Stomach (tissue), 8 donors: ENCODE measurements at regions not wholly inside any gene's neighbourhood (a gene's known extent, or its start where the extent isn't known, plus 50 kb on each side); places are given as distances from the start of the nearest gene placed in this dataset.

Experiments
- DNase-seq, 2 donors: peaks; one replicate each; pipeline versions ENCODE4 v3.0.0 to v3.0.0-alpha.2; 2013 to 2019
- H3K27ac ChIP-seq, 5 donors: fragments of 200-600 bp in 4 of 5; sonication (generic) in 4 of 5; one replicate each; pipeline ENCODE4 v1.5.1; 2013 to 2019; ENCODE audit warnings: mild to moderate bottlenecking in 1 of 5, moderate library complexity in 1 of 5
- H3K27me3 ChIP-seq, 3 donors: fragments of 200-600 bp; sonication (generic); one replicate each; pipeline ENCODE4 v1.5.1; 2017 to 2019; ENCODE audit warnings: mixed run types in 1 of 3
- H3K36me3 ChIP-seq, 4 donors: fragments of 200-600 bp; sonication (generic); 1 replicate in 3 of 4; 2 replicates in 1 of 4; pipeline ENCODE4 v1.5.1; 2016 to 2019
- H3K4me1 ChIP-seq, 4 donors: fragments of 200-600 bp; sonication (generic); one replicate each; pipeline ENCODE4 v1.5.1; 2016 to 2019
- H3K4me3 ChIP-seq, 4 donors: fragments of 200-600 bp; sonication (generic) in 3 of 4; one replicate each; pipeline ENCODE4 v1.5.1; 2016 to 2019; ENCODE audit warnings: mild to moderate bottlenecking in 1 of 4
- H3K9me3 ChIP-seq, 4 donors: fragments of 200-600 bp; sonication (generic); one replicate each; pipeline ENCODE4 v1.5.1; 2016 to 2019
- EP300 ChIP-seq: sonication (generic); formaldehyde crosslinking; IDR thresholded peaks from one replicate; pipeline ENCODE4 v1.6.1; 2017; ENCODE audit warnings: antibody characterized with exemption
- POLR2A ChIP-seq, 4 donors: fragments of 450-650 bp; IDR thresholded peaks; one replicate each; pipeline ENCODE4 v1.6.1; 2016; ENCODE audit warnings: antibody characterized with exemption in 4 of 4, control low read depth in 2 of 4, mild to moderate bottlenecking in 1 of 4, moderate library complexity in 1 of 4
- POLR2AphosphoS5 ChIP-seq, 3 donors: sonication (generic); formaldehyde crosslinking; IDR thresholded peaks; one replicate each; pipeline ENCODE4 v1.6.1; 2016; ENCODE audit warnings: antibody characterized with exemption in 3 of 3
- WGBS, 5 donors: extraction: QIAGEN DNeasy Blood & Tissue Kit in 3 of 5; methylation state at CpG; one replicate each; pipeline versions ENCODE4 v1.1.5 to v1.1.7; 2013 to 2018; 5-methylcytosine and 5-hydroxymethylcytosine counted together
- intact Hi-C: fragments of 100-400 bp; cut with DNase I; formaldehyde crosslinking; loops from one replicate; pipeline ENCODE4 v1.15.1; 2023; ENCODE audit warnings: low total_unique reads
- TF ChIP-seq, protein P1 (sequence below), 7 experiments: fragments of 450-650 bp in 4 of 7; fragments of 200-600 bp in 3 of 7; sonication (generic) in 3 of 7; IDR thresholded peaks; one replicate each; pipeline ENCODE4 v1.5.1; 2016 to 2019; ENCODE audit warnings: antibody characterized with exemption in 7 of 7, control low read depth in 2 of 7, mild to moderate bottlenecking in 1 of 7
- donor health status: healthy with polysubstance abuse.
- donor health status: Bipolar disorder and iron deficiency.
- donor health status: healthy.

DNA sequence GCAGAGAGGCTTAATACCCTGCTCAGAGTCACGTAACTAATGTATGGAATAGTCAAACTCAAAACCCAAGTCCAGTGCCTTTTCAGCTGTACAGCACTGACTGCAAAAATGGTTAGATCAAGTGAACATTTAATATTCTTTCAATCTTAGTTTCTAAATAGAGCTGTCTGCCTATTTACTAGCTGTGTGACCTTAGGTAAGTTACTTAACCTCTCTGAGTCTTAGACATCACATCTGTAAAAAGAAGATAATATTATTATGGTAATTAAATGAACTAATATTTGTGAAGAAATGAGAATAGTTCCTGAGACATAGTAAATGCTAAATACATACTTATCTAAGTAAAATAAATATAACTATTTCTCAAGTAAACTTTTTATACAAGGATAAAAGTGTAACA is 235.5 kb downstream of the SAMD5 start:
- Histone ChIP-seq H3K27ac (no peak overlapping the region), H3K9me3 (no peaks in the 10 kb centered on the region), H3K4me1 (peaks cover 0 to 4% (median 1%) of the 10 kb centered on the region in 4 donors), H3K36me3 (no peaks in the 10 kb centered on the region), H3K4me3 (no peak overlapping the region), H3K27me3 (no peaks in the 10 kb centered on the region)
- intact Hi-C loops, result no loop called here
- no peak for DNase-seq
- no peak for TF ChIP-seq POLR2AphosphoS5 (IDR thresholded peaks at IDR 0.05)
- no peak for TF ChIP-seq EP300
- no peak for TF ChIP-seq POLR2A (IDR thresholded peaks at IDR 0.05)
- TF ChIP-seq, protein P1, sequence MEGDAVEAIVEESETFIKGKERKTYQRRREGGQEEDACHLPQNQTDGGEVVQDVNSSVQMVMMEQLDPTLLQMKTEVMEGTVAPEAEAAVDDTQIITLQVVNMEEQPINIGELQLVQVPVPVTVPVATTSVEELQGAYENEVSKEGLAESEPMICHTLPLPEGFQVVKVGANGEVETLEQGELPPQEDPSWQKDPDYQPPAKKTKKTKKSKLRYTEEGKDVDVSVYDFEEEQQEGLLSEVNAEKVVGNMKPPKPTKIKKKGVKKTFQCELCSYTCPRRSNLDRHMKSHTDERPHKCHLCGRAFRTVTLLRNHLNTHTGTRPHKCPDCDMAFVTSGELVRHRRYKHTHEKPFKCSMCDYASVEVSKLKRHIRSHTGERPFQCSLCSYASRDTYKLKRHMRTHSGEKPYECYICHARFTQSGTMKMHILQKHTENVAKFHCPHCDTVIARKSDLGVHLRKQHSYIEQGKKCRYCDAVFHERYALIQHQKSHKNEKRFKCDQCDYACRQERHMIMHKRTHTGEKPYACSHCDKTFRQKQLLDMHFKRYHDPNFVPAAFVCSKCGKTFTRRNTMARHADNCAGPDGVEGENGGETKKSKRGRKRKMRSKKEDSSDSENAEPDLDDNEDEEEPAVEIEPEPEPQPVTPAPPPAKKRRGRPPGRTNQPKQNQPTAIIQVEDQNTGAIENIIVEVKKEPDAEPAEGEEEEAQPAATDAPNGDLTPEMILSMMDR (IDR thresholded peaks at IDR 0.05), result no peak
- 88 to 100% (median 93%) methylated on average over 1 of the region's 1 CpG for WGBS, 5 donors

- Histone ChIP-seq H3K36me3 (no peaks in the 10 kb centered on the region), H3K9me3 (peaks cover 0 to under 1% (median 0%) of the 10 kb centered on the region in 4 donors), H3K27me3 (no peaks in the 10 kb centered on the region), H3K4me3 (no peak overlapping the region), H3K4me1 (peaks cover 0 to 7% (median 4%) of the 10 kb centered on the region in 4 donors), H3K27ac (no peak overlapping the region)
- no peak for TF ChIP-seq EP300
- TF ChIP-seq, protein P1 (IDR thresholded peaks at IDR 0.05), result no peak
- TF ChIP-seq POLR2A (IDR thresholded peaks at IDR 0.05), result no peak
- no peak for TF ChIP-seq POLR2AphosphoS5 (IDR thresholded peaks at IDR 0.05)
- intact Hi-C loops, result no loop called here
- 90 to 95% (median 90%) methylated on average over 5 of the region's 5 CpGs for WGBS, 5 donors
- no peak for DNase-seq
These were observed 240.8 kb downstream of the SAMD5 start for GRCh38 chr6:147749331-147749730.

DNA sequence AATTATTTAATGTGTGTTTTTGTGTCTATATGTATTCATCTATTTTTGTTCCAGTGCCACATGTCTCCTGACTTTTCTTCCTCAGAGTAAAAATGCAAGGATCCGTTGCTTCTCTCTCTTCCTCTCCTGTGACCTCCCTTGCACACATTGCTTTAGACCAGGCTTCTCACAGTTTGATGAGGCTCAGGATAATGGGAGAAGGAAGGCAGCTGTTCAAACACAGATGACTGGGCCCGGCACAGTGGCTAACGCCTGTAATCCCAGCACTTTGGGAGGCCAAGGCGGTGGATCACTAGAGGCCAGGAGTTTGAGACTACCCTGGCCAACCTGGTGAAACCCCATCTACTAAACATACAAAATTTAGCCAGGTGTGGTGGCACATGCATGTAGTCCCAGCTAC is 241.9 kb downstream of the SAMD5 start:
- no peak overlapping the region for H3K4me3 ChIP-seq
- peaks cover 0 to 6% (median 2%) of the 10 kb centered on the region in 4 donors for H3K9me3 ChIP-seq
- WGBS, 5 donors, result 79 to 92% (median 87%) methylated on average over 4 of the region's 4 CpGs
- intact Hi-C loops, result no loop called here
- DNase-seq, result no peak
- TF ChIP-seq POLR2A (IDR thresholded peaks at IDR 0.05) (no peak), POLR2AphosphoS5 (IDR thresholded peaks at IDR 0.05) (no peak), EP300 (no peak)
- TF ChIP-seq, protein P1 (IDR thresholded peaks at IDR 0.05), result no peak
- no peaks in the 10 kb centered on the region for H3K36me3 ChIP-seq
- no peaks in the 10 kb centered on the region for H3K27me3 ChIP-seq
- peaks cover 0 to 7% (median 4%) of the 10 kb centered on the region in 4 donors for H3K4me1 ChIP-seq
- H3K27ac ChIP-seq, result no peak overlapping the region

DNA sequence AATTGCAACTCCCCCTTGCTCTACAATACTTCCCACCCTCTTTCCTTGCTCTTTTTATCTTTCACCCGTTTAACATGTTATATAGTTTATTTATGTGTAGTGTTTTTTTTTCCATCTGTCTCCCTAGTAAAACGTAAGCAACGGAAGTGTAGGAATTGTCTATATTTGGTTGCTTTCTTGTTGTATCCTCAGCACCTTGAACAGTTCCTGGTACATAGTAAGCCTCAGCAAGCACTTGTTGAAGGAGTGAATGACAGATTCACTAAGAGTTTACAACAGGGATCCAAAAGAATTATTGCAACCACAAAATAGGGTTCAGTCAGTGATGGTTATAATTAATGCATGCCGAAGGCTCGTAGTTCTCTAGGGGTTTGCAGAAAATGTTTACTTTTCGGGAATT is 242.7 kb downstream of the SAMD5 start:
- intact Hi-C loops, result no loop called here
- Histone ChIP-seq H3K27ac (no peak overlapping the region), H3K4me1 (peaks cover 0 to 7% (median 4%) of the 10 kb centered on the region in 4 donors), H3K4me3 (no peak overlapping the region), H3K36me3 (no peaks in the 10 kb centered on the region), H3K9me3 (peaks cover 0 to 6% (median 2%) of the 10 kb centered on the region in 4 donors), H3K27me3 (no peaks in the 10 kb centered on the region)
- WGBS, 5 donors, result 75 to 88% (median 81%) methylated on average over 6 of the region's 6 CpGs
- DNase-seq, result no peak
- no peak for TF ChIP-seq POLR2A (IDR thresholded peaks at IDR 0.05)
- no peak for TF ChIP-seq POLR2AphosphoS5 (IDR thresholded peaks at IDR 0.05)
- TF ChIP-seq EP300, result no peak
- TF ChIP-seq, protein P1 (IDR thresholded peaks at IDR 0.05), result no peak
